ENCODE measurements at regions not wholly inside any gene's neighbourhood (a gene's known extent, or its start where the extent isn't known, plus 50 kb on each side); places are given as distances from the start of the nearest gene placed in this dataset.
"Not testable (repeated sequence)": the region's sequence is repeated elsewhere in the genome, so short reads cannot be mapped to it uniquely, and the experiment has no call there.

GRCh38 chr6:141552031-141552430 is 580.7 kb upstream of the GJE1 start:
- no peak for TF ChIP-seq POLR2A (IDR thresholded peaks at IDR 0.05; ENCODE audit: low read depth, low read length)
- FAIRE-seq: no peak

GRCh38 chr6:141551318-141551717 is 581.4 kb upstream of the GJE1 start:
- TF ChIP-seq POLR2A (IDR thresholded peaks at IDR 0.05; ENCODE audit: low read depth, low read length): no peak
- DNase-seq (ENCODE audit: insufficient read length, low spot score) (no peak), FAIRE-seq (no peak)

More at GRCh38 chr6:141552031-141552430, 580.7 kb upstream of the GJE1 start:
- DNase-seq (ENCODE audit: insufficient read length, low spot score): no peak

GRCh38 chr6:141550471-141550870 is 582.3 kb upstream of the GJE1 start:
- no peak for TF ChIP-seq POLR2A (IDR thresholded peaks at IDR 0.05; ENCODE audit: low read depth, low read length)
- FAIRE-seq: no peak

GRCh38 chr6:141548966-141549365 is 583.8 kb upstream of the GJE1 start:
- TF ChIP-seq POLR2A (IDR thresholded peaks at IDR 0.05; ENCODE audit: low read depth, low read length): no peak
- no peak for DNase-seq (ENCODE audit: insufficient read length, low spot score)
- no peak for FAIRE-seq

More at GRCh38 chr6:141550471-141550870, 582.3 kb upstream of the GJE1 start:
- no peak for DNase-seq (ENCODE audit: insufficient read length, low spot score)

- no peak for DNase-seq (ENCODE audit: insufficient read length, low spot score)
- FAIRE-seq: no peak
- no peak for TF ChIP-seq POLR2A (IDR thresholded peaks at IDR 0.05; ENCODE audit: low read depth, low read length)
Measured at GRCh38 chr6:141541581-141542324, 591.0 kb upstream of the GJE1 start.

GRCh38 chr6:141540207-141540606 is 592.5 kb upstream of the GJE1 start:
- FAIRE-seq: no peak
- no peak for TF ChIP-seq POLR2A (IDR thresholded peaks at IDR 0.05; ENCODE audit: low read depth, low read length)
- DNase-seq (ENCODE audit: insufficient read length, low spot score): no peak

- TF ChIP-seq POLR2A (IDR thresholded peaks at IDR 0.05; ENCODE audit: low read depth, low read length): no peak
- FAIRE-seq (no peak), DNase-seq (ENCODE audit: insufficient read length, low spot score) (no peak)
Measured at GRCh38 chr6:141539617-141540016, 593.1 kb upstream of the GJE1 start.

- DNase-seq (ENCODE audit: insufficient read length, low spot score) (no peak), FAIRE-seq (no peak)
- no peak for TF ChIP-seq POLR2A (IDR thresholded peaks at IDR 0.05; ENCODE audit: low read depth, low read length)
Measured at GRCh38 chr6:141532211-141532610, 600.5 kb upstream of the GJE1 start.

GRCh38 chr6:141531040-141531439 is 601.7 kb upstream of the GJE1 start:
- TF ChIP-seq POLR2A (IDR thresholded peaks at IDR 0.05; ENCODE audit: low read depth, low read length): no peak
- no peak for DNase-seq (ENCODE audit: insufficient read length, low spot score)
- FAIRE-seq: no peak

GRCh38 chr6:141528596-141528995 is 604.1 kb upstream of the GJE1 start:
- no peak for DNase-seq (ENCODE audit: insufficient read length, low spot score)
- TF ChIP-seq POLR2A (IDR thresholded peaks at IDR 0.05; ENCODE audit: low read depth, low read length): no peak
- FAIRE-seq: no peak

- DNase-seq (ENCODE audit: insufficient read length, low spot score) (no peak), FAIRE-seq (no peak)
- TF ChIP-seq POLR2A (IDR thresholded peaks at IDR 0.05; ENCODE audit: low read depth, low read length): no peak
Measured at GRCh38 chr6:141526985-141527384, 605.7 kb upstream of the GJE1 start.

GRCh38 chr6:141521440-141521839 is 611.3 kb upstream of the GJE1 start:
- FAIRE-seq (no peak), DNase-seq (ENCODE audit: insufficient read length, low spot score) (no peak)
- no peak for TF ChIP-seq POLR2A (IDR thresholded peaks at IDR 0.05; ENCODE audit: low read depth, low read length)

GRCh38 chr6:141513830-141514229 is 618.9 kb upstream of the GJE1 start:
- TF ChIP-seq POLR2A (IDR thresholded peaks at IDR 0.05; ENCODE audit: low read depth, low read length): no peak
- FAIRE-seq: no peak
- DNase-seq (ENCODE audit: insufficient read length, low spot score): no peak

- FAIRE-seq (no peak), DNase-seq (ENCODE audit: insufficient read length, low spot score) (no peak)
- TF ChIP-seq POLR2A (IDR thresholded peaks at IDR 0.05; ENCODE audit: low read depth, low read length): no peak
Measured at GRCh38 chr6:141510803-141511202, 621.9 kb upstream of the GJE1 start.

- not testable (repeated sequence) for DNase-seq (ENCODE audit: insufficient read length, low spot score); FAIRE-seq
Measured at GRCh38 chr6:141506062-141506461, 626.7 kb upstream of the GJE1 start.

- DNase-seq (ENCODE audit: insufficient read length, low spot score); FAIRE-seq: not testable (repeated sequence)
Measured at GRCh38 chr6:141504318-141504717, 628.4 kb upstream of the GJE1 start.

All from H54 (cell line).